ENCODE measurements at regions not wholly inside any gene's neighbourhood (a gene's known extent, or its start where the extent isn't known, plus 50 kb on each side); places are given as distances from the start of the nearest gene placed in this dataset.

DNA sequence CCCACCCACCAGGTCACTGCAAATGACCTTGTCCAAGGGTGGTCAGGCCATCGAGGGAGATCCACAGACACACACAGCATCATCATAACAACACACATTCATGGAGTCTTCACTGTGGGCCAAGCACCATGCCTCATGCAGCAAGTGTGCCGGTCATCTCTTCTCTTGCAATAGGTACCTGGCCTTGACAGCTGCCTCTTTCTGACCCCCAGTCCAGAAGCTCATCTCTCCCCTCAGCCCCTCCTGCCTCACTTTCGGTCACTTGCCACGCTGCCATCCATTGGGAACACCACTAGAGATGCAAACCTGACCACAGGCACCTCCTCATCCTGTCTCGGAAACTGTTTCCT lies 75.9 kb downstream of the OAT start (continued):
- TF ChIP-seq POLR2AphosphoS5 (IDR thresholded peaks at IDR 0.05; ENCODE audit: low read depth, low read length) (no peak), EGR1 (IDR thresholded peaks at IDR 0.05; ENCODE audit: low read depth) (no peak), POLR2A (IDR thresholded peaks at IDR 0.05; ENCODE audit: borderline replicate concordance, extremely low read depth, insufficient read depth, insufficient read length) (no peak)

DNA sequence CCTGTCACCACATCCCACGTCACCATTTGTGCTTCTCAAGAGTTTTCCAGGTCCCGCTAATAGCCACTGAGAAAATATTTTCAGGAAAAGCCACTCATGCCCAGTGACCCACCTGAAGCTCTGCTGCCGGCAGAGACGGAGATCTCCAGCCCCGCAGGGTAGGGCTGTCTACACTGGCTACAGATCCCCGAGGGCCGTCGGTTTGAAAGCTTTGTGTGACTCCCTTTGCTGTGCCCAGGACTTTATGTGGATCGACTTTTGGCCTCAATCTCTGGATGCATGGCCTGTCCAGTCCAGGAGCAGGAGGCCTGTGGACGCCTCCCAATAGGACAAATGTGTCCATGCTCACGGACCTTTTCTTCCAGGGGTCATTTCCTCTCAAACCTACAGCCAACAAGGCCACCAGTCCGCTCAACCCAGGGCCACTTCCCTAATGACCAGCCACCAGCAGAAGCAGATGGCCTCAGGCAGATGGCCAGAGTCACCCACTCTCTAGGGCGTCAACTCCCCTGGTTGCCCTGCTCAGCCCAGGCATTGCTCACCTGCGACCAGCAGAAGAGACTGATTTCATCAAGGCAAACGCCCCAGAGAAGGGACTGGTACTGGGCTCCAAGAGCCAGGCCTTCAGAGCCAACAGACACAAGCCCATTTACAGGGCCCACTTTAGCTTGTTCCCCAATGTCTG lies 76.4 kb downstream of the OAT start:
- Histone ChIP-seq H3K27ac (ENCODE audit: low read depth, low read length) (no peak overlapping the region), H3K27me3 (ENCODE audit: insufficient read depth, low read length) (no peaks in the 10 kb centered on the region), H3K4me2 (ENCODE audit: low read length) (no peak overlapping the region), H2AFZ (ENCODE audit: low read depth, low read length, poor library complexity, severe bottlenecking) (no peak overlapping the region), H3K9ac (ENCODE audit: low read length) (no peak overlapping the region), H3K4me1 (ENCODE audit: control insufficient read depth in 1 of 2, insufficient read depth in 2 of 2, low read length in 2 of 2) (no peaks in the 10 kb centered on the region), H3K4me3 (replicated peaks in 1 of 2; ENCODE audit: low read depth in 1 of 2, low read length in 2 of 2) (no peak overlapping the region), H3K79me2 (ENCODE audit: insufficient read depth, low read length) (no peaks in the 10 kb centered on the region), H3K9me3 (ENCODE audit: control insufficient read depth in 1 of 2, insufficient read depth in 1 of 2, low read depth in 1 of 2, low read length in 2 of 2) (no peaks in the 10 kb centered on the region), H4K20me1 (ENCODE audit: insufficient read depth) (no peaks in the 10 kb centered on the region), H3K9me2 (ENCODE audit: insufficient read depth) (no peaks in the 10 kb centered on the region), H3K36me3 (ENCODE audit: control insufficient read depth in 1 of 2, insufficient read depth in 2 of 2, low read length in 2 of 2) (no peaks in the 10 kb centered on the region)
- ATAC-seq: no peak
- no TSS peak for BruUV-seq (replicated peaks)
- ChIA-PET POLR2A (no interaction called here), CTCF (no interaction called here), RAD21 (ENCODE audit: low non-redundant PET in 1 of 2, low total read pairs in 2 of 2, uncharacterized antibody in 2 of 2, unreplicated experiment in 2 of 2) (interaction anchor here in 1 of 2 experiments (0.6 kb wide), 1 partner anchor 13 kb away, joined by 6 read pairs; no protein-coding TSS in a partner anchor)
- no peak for DNase-seq (ENCODE audit: low read depth, low spot score)
- intact Hi-C loops (cut with micrococcal nuclease): no loop called here
- TF ChIP-seq EZH2phosphoT487 (IDR thresholded peaks at IDR 0.05; ENCODE audit: borderline replicate concordance) (no peak), ELF1 (IDR thresholded peaks at IDR 0.05; ENCODE audit: borderline replicate concordance, low read depth) (no peak), YY1 (IDR thresholded peaks at IDR 0.05; ENCODE audit: extremely low read depth, insufficient replicate concordance, low read depth, low read length) (no peak), CEBPB (IDR thresholded peaks at IDR 0.05; ENCODE audit: low read depth) (no peak), CBX3 (IDR thresholded peaks at IDR 0.05; ENCODE audit: low read depth) (no peak), TCF7L2 (IDR thresholded peaks at IDR 0.05; ENCODE audit: borderline replicate concordance, extremely low read depth, insufficient read depth, insufficient read length) (no peak)
- TF ChIP-seq, protein P1, sequence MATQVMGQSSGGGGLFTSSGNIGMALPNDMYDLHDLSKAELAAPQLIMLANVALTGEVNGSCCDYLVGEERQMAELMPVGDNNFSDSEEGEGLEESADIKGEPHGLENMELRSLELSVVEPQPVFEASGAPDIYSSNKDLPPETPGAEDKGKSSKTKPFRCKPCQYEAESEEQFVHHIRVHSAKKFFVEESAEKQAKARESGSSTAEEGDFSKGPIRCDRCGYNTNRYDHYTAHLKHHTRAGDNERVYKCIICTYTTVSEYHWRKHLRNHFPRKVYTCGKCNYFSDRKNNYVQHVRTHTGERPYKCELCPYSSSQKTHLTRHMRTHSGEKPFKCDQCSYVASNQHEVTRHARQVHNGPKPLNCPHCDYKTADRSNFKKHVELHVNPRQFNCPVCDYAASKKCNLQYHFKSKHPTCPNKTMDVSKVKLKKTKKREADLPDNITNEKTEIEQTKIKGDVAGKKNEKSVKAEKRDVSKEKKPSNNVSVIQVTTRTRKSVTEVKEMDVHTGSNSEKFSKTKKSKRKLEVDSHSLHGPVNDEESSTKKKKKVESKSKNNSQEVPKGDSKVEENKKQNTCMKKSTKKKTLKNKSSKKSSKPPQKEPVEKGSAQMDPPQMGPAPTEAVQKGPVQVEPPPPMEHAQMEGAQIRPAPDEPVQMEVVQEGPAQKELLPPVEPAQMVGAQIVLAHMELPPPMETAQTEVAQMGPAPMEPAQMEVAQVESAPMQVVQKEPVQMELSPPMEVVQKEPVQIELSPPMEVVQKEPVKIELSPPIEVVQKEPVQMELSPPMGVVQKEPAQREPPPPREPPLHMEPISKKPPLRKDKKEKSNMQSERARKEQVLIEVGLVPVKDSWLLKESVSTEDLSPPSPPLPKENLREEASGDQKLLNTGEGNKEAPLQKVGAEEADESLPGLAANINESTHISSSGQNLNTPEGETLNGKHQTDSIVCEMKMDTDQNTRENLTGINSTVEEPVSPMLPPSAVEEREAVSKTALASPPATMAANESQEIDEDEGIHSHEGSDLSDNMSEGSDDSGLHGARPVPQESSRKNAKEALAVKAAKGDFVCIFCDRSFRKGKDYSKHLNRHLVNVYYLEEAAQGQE (IDR thresholded peaks at IDR 0.05; ENCODE audit: low read depth): no peak
- TF ChIP-seq, protein P2, sequence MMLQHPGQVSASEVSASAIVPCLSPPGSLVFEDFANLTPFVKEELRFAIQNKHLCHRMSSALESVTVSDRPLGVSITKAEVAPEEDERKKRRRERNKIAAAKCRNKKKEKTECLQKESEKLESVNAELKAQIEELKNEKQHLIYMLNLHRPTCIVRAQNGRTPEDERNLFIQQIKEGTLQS (IDR thresholded peaks at IDR 0.05): no peak
